Endothelial cell of umbilical vein (primary cell): ENCODE measurements at regions not wholly inside any gene's neighbourhood (a gene's known extent, or its start where the extent isn't known, plus 50 kb on each side); places are given as distances from the start of the nearest gene placed in this dataset.

Experiments used
- BruUV-seq: library from RNA; stranded (reverse); fragments of 400-500 nt; replicated peaks from 2 replicates; lab custom pipeline; 2021; lab: Mats Ljungman, UMichigan
- CTCF ChIA-PET: fragments of 300-600, 350-600 bp; sonication (Branson Sonifier 250); formaldehyde crosslinking; loops from one replicate; lab custom pipeline; 2021; ENCODE audit warnings: antibody characterized with exemption, inconsistent platforms; lab: Charles Lee
- POLR2A ChIA-PET: fragments of 300-600, 350-600 bp; sonication (Branson Sonifier 250); formaldehyde crosslinking; loops from one replicate; lab custom pipeline; 2021; ENCODE audit warnings: antibody characterized with exemption, inconsistent platforms; lab: Charles Lee
- DNase-seq: peaks from one replicate; pipeline ENCODE4 v3.0.0-alpha.2; 2011; ENCODE audit warnings: low read depth, low spot score
- FAIRE-seq: peaks from 2 replicates; lab custom pipeline; 2011; peaks lifted over from hg19 to GRCh38; lab: Jason Lieb, UNC
- H2AFZ ChIP-seq: 2 replicates; pipeline ENCODE4 v1.6.0; 2012; ENCODE audit warnings: low read depth, low read length, control low read depth, inconsistent platforms
- H3K27ac ChIP-seq: 2 replicates; pipeline ENCODE4 v1.5.1; 2011; ENCODE audit warnings: low read depth, mild to moderate bottlenecking, control low read depth, low read length, moderate library complexity; ENCODE audit not compliant: insufficient read depth
- H3K27me3 ChIP-seq, 2 experiments: 2 replicates each; pipeline versions ENCODE4 v1.6.0 to v1.6.1; 2011; ENCODE audit warnings: low read length in 2 of 2, mixed read lengths in 1 of 2; ENCODE audit not compliant: control insufficient read depth in 2 of 2, insufficient read depth in 2 of 2
- H3K36me3 ChIP-seq, 2 experiments: 2 replicates in 1 of 2; 3 replicates in 1 of 2; pipeline ENCODE4 v1.5.1; 2011; ENCODE audit warnings: low read length in 2 of 2, mild to moderate bottlenecking in 1 of 2, moderate library complexity in 1 of 2; ENCODE audit not compliant: control insufficient read depth in 2 of 2, insufficient read depth in 2 of 2; ENCODE audit errors: extremely low read depth in 1 of 2
- H3K4me1 ChIP-seq: 3 replicates; pipeline ENCODE4 v1.5.1; 2011; ENCODE audit warnings: mild to moderate bottlenecking, low read length; ENCODE audit not compliant: control insufficient read depth, insufficient read depth; ENCODE audit errors: extremely low read depth
- H3K4me2 ChIP-seq: 2 replicates; pipeline ENCODE4 v1.6.1; 2011; ENCODE audit warnings: low read length, control low read depth, mixed read lengths; ENCODE audit not compliant: insufficient read depth
- H3K4me3 ChIP-seq, 3 experiments: fragments of 200-600 bp in 1 of 3; sonication (generic), shearing (Covaris generic) in 1 of 3; replicated peaks in 1 of 3; 2 replicates each; pipeline ENCODE4 v1.5.1; 2011 to 2016; ENCODE audit warnings: control low read depth in 3 of 3, low read length in 3 of 3, mild to moderate bottlenecking in 2 of 3, inconsistent platforms in 1 of 3, low read depth in 1 of 3, moderate library complexity in 1 of 3; ENCODE audit not compliant: insufficient read depth in 1 of 3
- H3K79me2 ChIP-seq: 2 replicates; pipeline ENCODE4 v1.6.0; 2012; ENCODE audit warnings: low read length, inconsistent platforms; ENCODE audit not compliant: control insufficient read depth, insufficient read depth
- H3K9ac ChIP-seq: replicated peaks from 2 replicates; pipeline ENCODE3; 2011; ENCODE audit warnings: low read length, control low read depth; ENCODE audit not compliant: insufficient read depth; ENCODE audit errors: extremely low read depth
- H3K9me1 ChIP-seq: replicated peaks from 3 replicates; pipeline ENCODE4 v1.6.0; 2011; ENCODE audit warnings: mild to moderate bottlenecking, low read length; ENCODE audit not compliant: control insufficient read depth, insufficient read depth; ENCODE audit errors: extremely low read depth
- H3K9me3 ChIP-seq: replicated peaks from 2 replicates; pipeline ENCODE4 v1.5.1; 2012; ENCODE audit warnings: low read length, inconsistent platforms; ENCODE audit not compliant: control insufficient read depth, insufficient read depth
- H4K20me1 ChIP-seq: replicated peaks from 2 replicates; pipeline ENCODE3; 2011; ENCODE audit warnings: mild to moderate bottlenecking, low read length; ENCODE audit not compliant: control insufficient read depth, insufficient read depth; ENCODE audit errors: extremely low read depth
- EZH2 ChIP-seq: IDR thresholded peaks from 2 replicates; pipeline ENCODE4 v1.6.1; 2012; ENCODE audit warnings: borderline replicate concordance, low read depth, mild to moderate bottlenecking, moderate library complexity, low read length, inconsistent platforms; ENCODE audit not compliant: severe bottlenecking
- GATA2 ChIP-seq: IDR thresholded peaks from 2 replicates; pipeline ENCODE4 v1.7.0; 2011; ENCODE audit warnings: low read depth, mild to moderate bottlenecking, moderate library complexity, mixed read lengths, low read length; ENCODE audit not compliant: insufficient read length, insufficient read depth
- JUN ChIP-seq: IDR thresholded peaks from 2 replicates; pipeline ENCODE4 v1.6.1; 2011; ENCODE audit warnings: borderline replicate concordance, low read depth; ENCODE audit not compliant: insufficient read length, insufficient read depth
- MYC ChIP-seq: IDR thresholded peaks from one replicate; pipeline ENCODE4 v1.6.1; 2011; ENCODE audit warnings: mild to moderate bottlenecking, low read depth, low read length
- POLR2A ChIP-seq: IDR thresholded peaks from 2 replicates; pipeline ENCODE4 v1.6.1; 2012; ENCODE audit warnings: low read depth, mild to moderate bottlenecking, control low read depth, low read length
- POLR2AphosphoS5 ChIP-seq: IDR thresholded peaks from 2 replicates; pipeline ENCODE4 v1.6.1; 2012; ENCODE audit warnings: low read depth, mild to moderate bottlenecking, control low read depth, low read length, moderate library complexity; ENCODE audit not compliant: insufficient read depth
- dilution Hi-C: fragments of 300-500 bp; cut with MboI; formaldehyde crosslinking; loops from one replicate; pipeline ENCODE4 v1.15.0; 2019; ENCODE audit warnings: low sequenced_read_pairs; ENCODE audit not compliant: extremely low pct_ligation_motif_present
- intact Hi-C: fragments of 100-400 bp; cut with micrococcal nuclease; formaldehyde crosslinking; loops from one replicate; pipeline ENCODE4 v1.10.0; 2022
- TF ChIP-seq, protein P1 (sequence below): IDR thresholded peaks from 2 replicates; pipeline ENCODE4 v1.6.1; 2011; ENCODE audit not compliant: insufficient read depth, insufficient read length
- TF ChIP-seq, protein P2 (sequence below), 2 donors: IDR thresholded peaks; 1 replicate in 1 of 2; 2 replicates in 1 of 2; pipeline ENCODE4 v1.5.1; 2011; ENCODE audit warnings: low read length in 2 of 2, mild to moderate bottlenecking in 2 of 2, moderate library complexity in 2 of 2, control low read depth in 1 of 2, inconsistent platforms in 1 of 2, low read depth in 1 of 2; ENCODE audit not compliant: insufficient read depth in 1 of 2; ENCODE audit errors: extremely low read depth in 1 of 2

DNA sequence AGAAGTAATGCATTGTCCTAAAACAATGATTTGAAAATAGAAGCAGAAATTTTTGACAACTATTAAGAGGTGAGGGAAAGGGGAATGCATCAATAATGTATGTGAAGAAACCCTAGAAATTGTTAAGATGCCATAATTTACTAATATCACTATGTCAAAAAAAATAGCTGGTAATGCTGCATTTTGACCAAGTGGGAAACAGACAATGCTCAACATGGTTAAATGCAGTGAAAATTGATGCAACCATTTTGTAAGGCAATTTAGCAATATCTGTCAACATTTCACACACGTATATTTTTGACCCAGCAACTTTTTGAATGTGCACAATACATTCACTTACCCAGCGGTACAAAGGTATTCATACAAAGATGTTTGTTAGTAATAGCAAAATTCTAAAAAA, 381.6 kb downstream of the CDH11 start:
- BruUV-seq: no TSS peak
- DNase-seq: no peak
- POLR2A ChIA-PET: no interaction called here
- no peak overlapping the region for H3K9ac ChIP-seq
- H4K20me1 ChIP-seq: no peaks in the 10 kb centered on the region
- CTCF ChIA-PET: no interaction called here
- no peak overlapping the region for H3K4me3 ChIP-seq
- no peaks in the 10 kb centered on the region for H3K27me3 ChIP-seq
- TF ChIP-seq POLR2AphosphoS5 (no peak), POLR2A (no peak), JUN (no peak), EZH2 (no peak), GATA2 (no peak), MYC (no peak)
- TF ChIP-seq, protein P1, sequence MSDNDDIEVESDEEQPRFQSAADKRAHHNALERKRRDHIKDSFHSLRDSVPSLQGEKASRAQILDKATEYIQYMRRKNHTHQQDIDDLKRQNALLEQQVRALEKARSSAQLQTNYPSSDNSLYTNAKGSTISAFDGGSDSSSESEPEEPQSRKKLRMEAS: no peak
- TF ChIP-seq, protein P2, sequence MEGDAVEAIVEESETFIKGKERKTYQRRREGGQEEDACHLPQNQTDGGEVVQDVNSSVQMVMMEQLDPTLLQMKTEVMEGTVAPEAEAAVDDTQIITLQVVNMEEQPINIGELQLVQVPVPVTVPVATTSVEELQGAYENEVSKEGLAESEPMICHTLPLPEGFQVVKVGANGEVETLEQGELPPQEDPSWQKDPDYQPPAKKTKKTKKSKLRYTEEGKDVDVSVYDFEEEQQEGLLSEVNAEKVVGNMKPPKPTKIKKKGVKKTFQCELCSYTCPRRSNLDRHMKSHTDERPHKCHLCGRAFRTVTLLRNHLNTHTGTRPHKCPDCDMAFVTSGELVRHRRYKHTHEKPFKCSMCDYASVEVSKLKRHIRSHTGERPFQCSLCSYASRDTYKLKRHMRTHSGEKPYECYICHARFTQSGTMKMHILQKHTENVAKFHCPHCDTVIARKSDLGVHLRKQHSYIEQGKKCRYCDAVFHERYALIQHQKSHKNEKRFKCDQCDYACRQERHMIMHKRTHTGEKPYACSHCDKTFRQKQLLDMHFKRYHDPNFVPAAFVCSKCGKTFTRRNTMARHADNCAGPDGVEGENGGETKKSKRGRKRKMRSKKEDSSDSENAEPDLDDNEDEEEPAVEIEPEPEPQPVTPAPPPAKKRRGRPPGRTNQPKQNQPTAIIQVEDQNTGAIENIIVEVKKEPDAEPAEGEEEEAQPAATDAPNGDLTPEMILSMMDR (IDR thresholded peaks at IDR 0.05; ENCODE audit: extremely low read depth in 1 of 2, insufficient read depth in 1 of 2, low read depth in 1 of 2, low read length in 2 of 2): no peak
- no peaks in the 10 kb centered on the region for H3K36me3 ChIP-seq
- H2AFZ ChIP-seq: no peak overlapping the region
- no peak overlapping the region for H3K27ac ChIP-seq
- H3K9me1 ChIP-seq: no peaks in the 10 kb centered on the region
- dilution Hi-C loops: no loop called here
- H3K4me1 ChIP-seq: no peaks in the 10 kb centered on the region
- no peaks in the 10 kb centered on the region for H3K9me3 ChIP-seq
- no peaks in the 10 kb centered on the region for H3K79me2 ChIP-seq
- no peak for FAIRE-seq
- no peak overlapping the region for H3K4me2 ChIP-seq
- intact Hi-C loops: no loop called here
